Glutamatergic neuron (in vitro differentiated cells): ENCODE measurements at regions not wholly inside any gene's neighbourhood (a gene's known extent, or its start where the extent isn't known, plus 50 kb on each side); places are given as distances from the start of the nearest gene placed in this dataset.

Experiments
- DNase-seq: peaks from one replicate; pipeline ENCODE4 v3.0.0; 2022
- H3K27ac Mint-ChIP-seq: one replicate; pipeline ENCODE4 v1.8.0; 2020; ENCODE audit warnings: mild to moderate bottlenecking, mixed read lengths, inconsistent platforms; ENCODE audit not compliant: unreplicated experiment
- H3K27me3 Mint-ChIP-seq: one replicate; pipeline ENCODE4 v1.8.0; 2020; ENCODE audit warnings: mild to moderate bottlenecking, moderate library complexity, mixed read lengths, inconsistent platforms; ENCODE audit not compliant: unreplicated experiment
- H3K36me3 Mint-ChIP-seq: one replicate; pipeline ENCODE4 v1.8.0; 2020; ENCODE audit warnings: mild to moderate bottlenecking, mixed read lengths, inconsistent platforms; ENCODE audit not compliant: unreplicated experiment
- H3K4me1 Mint-ChIP-seq: one replicate; pipeline ENCODE4 v1.8.0; 2020; ENCODE audit warnings: mild to moderate bottlenecking, low read depth, mixed read lengths, inconsistent platforms; ENCODE audit not compliant: unreplicated experiment
- H3K4me3 Mint-ChIP-seq: one replicate; pipeline ENCODE4 v1.8.0; 2020; ENCODE audit warnings: mild to moderate bottlenecking, mixed read lengths, inconsistent platforms; ENCODE audit not compliant: unreplicated experiment
- H3K9me3 Mint-ChIP-seq: one replicate; pipeline ENCODE4 v1.8.0; 2020; ENCODE audit warnings: mild to moderate bottlenecking, moderate library complexity, mixed read lengths, inconsistent platforms; ENCODE audit not compliant: unreplicated experiment
- TF ChIP-seq, protein P1 (sequence below): fragments of 200-600 bp; sonication (generic); IDR thresholded peaks from one replicate; pipeline ENCODE4 v1.5.0; 2021; ENCODE audit not compliant: partially characterized antibody, unreplicated experiment

DNA sequence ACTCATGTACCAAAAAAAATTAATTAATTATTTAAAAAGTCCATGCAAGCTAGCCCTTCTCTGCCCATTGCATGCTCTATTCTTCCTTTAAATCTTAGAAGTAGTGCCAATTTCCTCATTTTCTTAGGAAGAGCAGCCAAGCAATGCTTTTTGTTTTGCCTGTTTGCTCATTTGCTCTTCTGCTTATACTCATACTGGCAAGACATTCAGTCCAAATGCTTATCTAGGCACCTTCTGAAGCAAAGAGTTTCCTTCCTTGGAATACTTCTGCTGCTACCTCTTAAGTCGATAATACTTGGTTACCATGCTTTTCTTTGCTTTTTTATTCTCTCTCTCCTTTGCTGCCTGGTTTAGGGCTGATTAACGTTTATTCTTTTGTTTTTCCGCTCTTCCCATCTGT, 1318.3 kb downstream of the AACS start:
- Mint-ChIP-seq H3K9me3 (no peaks in the 10 kb centered on the region), H3K4me3 (no peak overlapping the region), H3K27ac (no peak overlapping the region), H3K36me3 (peaks cover 5% of the 10 kb centered on the region), H3K27me3 (no peaks in the 10 kb centered on the region), H3K4me1 (no peaks in the 10 kb centered on the region)
- TF ChIP-seq, protein P1, sequence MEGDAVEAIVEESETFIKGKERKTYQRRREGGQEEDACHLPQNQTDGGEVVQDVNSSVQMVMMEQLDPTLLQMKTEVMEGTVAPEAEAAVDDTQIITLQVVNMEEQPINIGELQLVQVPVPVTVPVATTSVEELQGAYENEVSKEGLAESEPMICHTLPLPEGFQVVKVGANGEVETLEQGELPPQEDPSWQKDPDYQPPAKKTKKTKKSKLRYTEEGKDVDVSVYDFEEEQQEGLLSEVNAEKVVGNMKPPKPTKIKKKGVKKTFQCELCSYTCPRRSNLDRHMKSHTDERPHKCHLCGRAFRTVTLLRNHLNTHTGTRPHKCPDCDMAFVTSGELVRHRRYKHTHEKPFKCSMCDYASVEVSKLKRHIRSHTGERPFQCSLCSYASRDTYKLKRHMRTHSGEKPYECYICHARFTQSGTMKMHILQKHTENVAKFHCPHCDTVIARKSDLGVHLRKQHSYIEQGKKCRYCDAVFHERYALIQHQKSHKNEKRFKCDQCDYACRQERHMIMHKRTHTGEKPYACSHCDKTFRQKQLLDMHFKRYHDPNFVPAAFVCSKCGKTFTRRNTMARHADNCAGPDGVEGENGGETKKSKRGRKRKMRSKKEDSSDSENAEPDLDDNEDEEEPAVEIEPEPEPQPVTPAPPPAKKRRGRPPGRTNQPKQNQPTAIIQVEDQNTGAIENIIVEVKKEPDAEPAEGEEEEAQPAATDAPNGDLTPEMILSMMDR: no peak
- DNase-seq: no peak

DNA sequence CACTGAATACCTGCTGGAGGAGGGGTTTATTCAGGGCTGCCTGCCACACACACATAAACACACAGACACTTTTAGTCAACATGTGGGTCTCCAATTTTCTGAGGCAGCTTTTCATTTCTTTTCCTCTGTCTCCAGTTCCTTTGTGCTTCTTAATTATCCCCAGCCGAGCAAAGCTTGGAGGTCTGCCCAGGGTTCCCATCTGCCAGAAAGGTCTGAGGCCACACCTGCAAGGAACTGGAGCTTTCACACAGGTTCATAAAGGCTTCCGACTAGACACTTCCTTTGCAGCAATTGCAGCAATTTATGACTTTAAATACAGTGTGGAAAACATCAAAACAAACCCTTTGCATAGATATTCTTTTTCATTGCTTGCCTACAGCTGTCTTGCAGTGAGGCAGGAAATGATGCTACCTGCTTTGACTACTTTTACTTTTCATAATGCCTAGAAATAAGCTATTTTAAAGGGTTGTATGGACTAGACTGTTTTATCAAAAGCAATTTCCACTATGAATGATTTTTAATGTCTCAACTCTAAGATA, 1318.9 kb downstream of the AACS start:
- H3K4me3 Mint-ChIP-seq: no peak overlapping the region
- no peak for DNase-seq
- TF ChIP-seq, protein P1: no peak

DNA sequence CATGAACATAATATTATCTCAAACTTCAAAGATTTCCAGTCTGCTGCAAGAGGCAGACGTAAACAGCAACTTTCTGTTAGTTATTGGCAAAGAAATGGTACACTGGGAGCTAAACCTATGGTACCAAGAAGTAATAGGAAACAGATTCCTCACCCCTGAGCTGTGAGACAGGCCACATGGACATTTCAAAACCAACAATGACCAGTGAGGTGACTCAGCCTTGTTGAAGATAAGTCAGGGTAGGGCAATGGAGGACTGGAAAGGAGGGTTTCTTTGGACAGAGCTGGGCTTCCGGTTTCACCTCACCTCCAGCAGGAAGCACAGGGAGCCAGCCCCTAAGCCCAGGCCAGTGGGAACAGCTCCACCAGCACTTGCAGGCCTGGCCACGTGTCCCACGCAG, 1320.5 kb downstream of the AACS start:
- peaks cover 4% of the 10 kb centered on the region for H3K27me3 Mint-ChIP-seq
- TF ChIP-seq, protein P1: no peak
- no peak overlapping the region for H3K4me3 Mint-ChIP-seq
- DNase-seq: no peak
- no peaks in the 10 kb centered on the region for H3K4me1 Mint-ChIP-seq
- H3K9me3 Mint-ChIP-seq: no peaks in the 10 kb centered on the region
- H3K27ac Mint-ChIP-seq: no peak overlapping the region
- H3K36me3 Mint-ChIP-seq: peaks cover under 1% of the 10 kb centered on the region

More for the DNA sequence above, 1318.9 kb downstream of the AACS start:
- Mint-ChIP-seq H3K4me1 (no peaks in the 10 kb centered on the region), H3K27ac (no peak overlapping the region), H3K9me3 (no peaks in the 10 kb centered on the region), H3K27me3 (no peaks in the 10 kb centered on the region), H3K36me3 (peaks cover 5% of the 10 kb centered on the region)

DNA sequence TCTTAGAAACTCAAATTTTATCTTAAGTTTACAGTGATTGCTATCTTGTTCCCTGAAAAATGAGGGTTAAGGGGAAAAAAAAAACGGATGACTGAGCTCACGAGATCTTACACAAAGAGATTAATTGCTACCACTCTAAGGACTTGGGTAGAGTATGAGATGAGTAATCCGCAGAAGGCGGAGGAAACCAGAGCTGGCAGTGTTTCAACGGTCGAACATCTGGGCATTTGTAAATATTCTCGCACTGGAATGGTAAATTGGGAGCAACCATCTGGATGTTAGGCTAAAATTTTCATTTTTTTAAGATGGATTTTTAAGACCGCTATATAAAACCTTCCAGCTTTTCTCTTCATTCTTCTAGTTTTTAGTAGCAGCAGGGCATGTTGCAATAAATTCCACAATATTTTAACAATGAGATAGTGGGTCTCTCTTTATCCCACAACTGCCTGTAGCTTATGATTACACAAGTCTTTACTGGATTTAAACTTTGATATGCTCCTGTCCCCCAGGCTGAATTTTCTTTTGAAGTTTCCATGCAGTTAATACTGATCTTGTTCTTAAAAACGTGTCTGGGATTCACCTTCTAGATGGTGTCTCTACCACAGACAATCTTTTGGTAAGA, 1324.1 kb downstream of the AACS start:
- Mint-ChIP-seq H3K4me3 (no peak overlapping the region), H3K9me3 (no peaks in the 10 kb centered on the region), H3K36me3 (no peaks in the 10 kb centered on the region), H3K4me1 (no peaks in the 10 kb centered on the region), H3K27me3 (peaks cover 4% of the 10 kb centered on the region), H3K27ac (no peak overlapping the region)
- TF ChIP-seq, protein P1: no peak
- no peak for DNase-seq

DNA sequence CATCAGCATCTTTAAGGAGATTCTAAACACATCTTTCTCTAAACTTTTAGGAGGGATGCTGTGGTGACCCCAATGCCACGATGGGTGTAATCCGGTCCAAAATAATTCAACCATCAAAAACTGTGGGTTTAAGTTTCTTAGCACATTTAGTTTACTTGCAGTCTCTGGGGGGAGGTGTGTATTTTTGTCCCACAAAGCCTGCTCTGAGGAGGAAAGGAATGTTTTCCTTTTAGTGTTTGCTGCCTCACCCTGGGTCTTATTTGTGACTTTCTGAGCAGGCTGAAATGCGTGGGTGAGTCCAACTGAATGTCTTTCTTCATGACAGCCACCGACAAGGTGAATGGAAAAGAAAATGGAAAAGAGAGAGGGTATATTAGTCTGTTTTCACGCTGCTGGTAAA, 1324.7 kb downstream of the AACS start:
- no peak overlapping the region for H3K4me3 Mint-ChIP-seq
- TF ChIP-seq, protein P1: no peak
- H3K4me1 Mint-ChIP-seq: no peaks in the 10 kb centered on the region
- DNase-seq: no peak
- peaks cover under 1% of the 10 kb centered on the region for H3K9me3 Mint-ChIP-seq
- H3K27me3 Mint-ChIP-seq: peaks cover 4% of the 10 kb centered on the region
- no peak overlapping the region for H3K27ac Mint-ChIP-seq
- no peaks in the 10 kb centered on the region for H3K36me3 Mint-ChIP-seq
